ENCODE measurements at regions not wholly inside any gene's neighbourhood (a gene's known extent, or its start where the extent isn't known, plus 50 kb on each side); places are given as distances from the start of the nearest gene placed in this dataset.

DNA sequence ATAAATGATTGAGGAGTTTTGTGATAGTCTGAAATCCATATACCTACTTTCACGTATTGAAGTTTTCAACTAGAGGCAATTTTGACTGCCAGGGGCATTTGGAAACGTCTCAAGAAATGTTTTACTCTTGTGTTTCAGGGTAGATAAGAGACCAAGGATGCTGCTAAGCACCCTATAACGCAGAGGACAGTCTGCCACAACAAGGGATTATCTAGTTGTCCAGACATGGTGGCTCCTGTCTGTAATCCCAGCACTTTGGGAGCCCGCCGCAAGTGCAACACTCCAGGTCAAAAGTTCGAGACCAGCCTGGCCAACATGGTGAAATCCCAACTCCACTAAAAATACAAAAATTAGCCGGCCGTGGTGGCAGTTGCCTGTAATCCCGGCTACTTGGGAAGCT lies 133.7 kb upstream of the CCNG1 start:
- no peaks in the 10 kb centered on the region for H3K27me3 ChIP-seq (ENCODE audit: control insufficient read depth, insufficient read depth, low read length)
- Mint-ChIP-seq H3K4me3 (no peak overlapping the region), H3K4me1 (no peaks in the 10 kb centered on the region), H3K27ac (no peak overlapping the region), H3K36me3 (no peaks in the 10 kb centered on the region), H3K27me3 (ENCODE audit: low read depth in 2 of 2) (peaks cover 0 to 3% of the 10 kb centered on the region in 2 donors), H3K9me3 (peaks cover 0 to 4% of the 10 kb centered on the region in 2 donors)
- DNase-seq, result no peak
- H3K27ac ChIP-seq (ENCODE audit: low read length), result no peak overlapping the region
- no peak for TF ChIP-seq CTCF (IDR thresholded peaks at IDR 0.05)
- no peaks in the 10 kb centered on the region for H3K9me3 ChIP-seq (ENCODE audit: control insufficient read depth, insufficient read depth, low read length)
- intact Hi-C loops (cut with micrococcal nuclease), result no loop called here
- no peaks in the 10 kb centered on the region for H3K36me3 ChIP-seq (ENCODE audit: control insufficient read depth, insufficient read depth, low read length)
- 89% methylated on average over 9 of the region's 9 CpGs for WGBS (ENCODE audit: insufficient coverage)
- no peak overlapping the region for H3K4me3 ChIP-seq (ENCODE audit: low read length)
- ATAC-seq, result no peak
- no peaks in the 10 kb centered on the region for H3K4me1 ChIP-seq (ENCODE audit: control insufficient read depth, insufficient read depth, low read length)

GRCh38 chr5:163305655-163306054 lies 131.7 kb upstream of the CCNG1 start:
- 56% methylated on average over 1 of the region's 3 CpGs for WGBS (ENCODE audit: insufficient coverage)
- no peaks in the 10 kb centered on the region for H3K36me3 ChIP-seq (ENCODE audit: control insufficient read depth, insufficient read depth, low read length)
- H3K9me3 ChIP-seq (ENCODE audit: control insufficient read depth, insufficient read depth, low read length), result no peaks in the 10 kb centered on the region
- H3K4me1 ChIP-seq (ENCODE audit: control insufficient read depth, insufficient read depth, low read length), result no peaks in the 10 kb centered on the region
- Mint-ChIP-seq H3K36me3 (no peaks in the 10 kb centered on the region), H3K27ac (no peak overlapping the region), H3K4me3 (no peak overlapping the region), H3K9me3 (peaks cover 0 to 3% of the 10 kb centered on the region in 2 donors), H3K4me1 (no peaks in the 10 kb centered on the region), H3K27me3 (ENCODE audit: low read depth in 2 of 2) (peaks cover 0 to 3% of the 10 kb centered on the region in 2 donors)
- ATAC-seq (no peak), DNase-seq (no peak)
- TF ChIP-seq CTCF (IDR thresholded peaks at IDR 0.05), result no peak
- intact Hi-C loops (cut with micrococcal nuclease), result no loop called here
- H3K27me3 ChIP-seq (ENCODE audit: control insufficient read depth, insufficient read depth, low read length), result no peaks in the 10 kb centered on the region
- H3K27ac ChIP-seq (ENCODE audit: low read length), result no peak overlapping the region
- no peak overlapping the region for H3K4me3 ChIP-seq (ENCODE audit: low read length)

- Histone ChIP-seq H3K27ac (ENCODE audit: low read length) (no peak overlapping the region), H3K27me3 (ENCODE audit: control insufficient read depth, insufficient read depth, low read length) (no peaks in the 10 kb centered on the region), H3K4me3 (ENCODE audit: low read length) (no peak overlapping the region), H3K4me1 (ENCODE audit: control insufficient read depth, insufficient read depth, low read length) (no peaks in the 10 kb centered on the region), H3K36me3 (ENCODE audit: control insufficient read depth, insufficient read depth, low read length) (no peaks in the 10 kb centered on the region), H3K9me3 (ENCODE audit: control insufficient read depth, insufficient read depth, low read length) (no peaks in the 10 kb centered on the region)
- H3K4me1 Mint-ChIP-seq, result no peaks in the 10 kb centered on the region
- H3K27me3 Mint-ChIP-seq (ENCODE audit: low read depth in 2 of 2), result peaks cover 0 to 5% of the 10 kb centered on the region in 2 donors
- ATAC-seq (no peak), DNase-seq (peak in 1 of 2 donors; percentile 1)
- no peak overlapping the region for H3K27ac Mint-ChIP-seq
- no peak for TF ChIP-seq CTCF (IDR thresholded peaks at IDR 0.05)
- H3K36me3 Mint-ChIP-seq, result no peaks in the 10 kb centered on the region
- WGBS (ENCODE audit: insufficient coverage), result 100% methylated on average over 1 of the region's 2 CpGs
- peaks cover 0 to 3% of the 10 kb centered on the region in 2 donors for H3K9me3 Mint-ChIP-seq
- intact Hi-C loops (cut with micrococcal nuclease), result no loop called here
- no peak overlapping the region for H3K4me3 Mint-ChIP-seq
Measured at GRCh38 chr5:163306421-163306820, 131.0 kb upstream of the CCNG1 start.

GRCh38 chr5:163309914-163310313 lies 127.5 kb upstream of the CCNG1 start:
- peaks cover 6 to 8% of the 10 kb centered on the region in 2 donors for H3K9me3 Mint-ChIP-seq
- WGBS (ENCODE audit: insufficient coverage), result 89% methylated on average over 2 of the region's 2 CpGs
- peaks cover 14% of the 10 kb centered on the region for H3K36me3 Mint-ChIP-seq
- no peak overlapping the region for H3K27ac Mint-ChIP-seq
- intact Hi-C loops (cut with micrococcal nuclease), result no loop called here
- Histone ChIP-seq H3K4me3 (ENCODE audit: low read length) (no peak overlapping the region), H3K4me1 (ENCODE audit: control insufficient read depth, insufficient read depth, low read length) (no peaks in the 10 kb centered on the region), H3K36me3 (ENCODE audit: control insufficient read depth, insufficient read depth, low read length) (no peaks in the 10 kb centered on the region), H3K27ac (ENCODE audit: low read length) (no peak overlapping the region), H3K27me3 (ENCODE audit: control insufficient read depth, insufficient read depth, low read length) (no peaks in the 10 kb centered on the region), H3K9me3 (ENCODE audit: control insufficient read depth, insufficient read depth, low read length) (peaks cover 4% of the 10 kb centered on the region)
- no peaks in the 10 kb centered on the region for H3K4me1 Mint-ChIP-seq
- H3K27me3 Mint-ChIP-seq (ENCODE audit: low read depth in 2 of 2), result peaks cover 0 to 3% of the 10 kb centered on the region in 2 donors
- DNase-seq, result no peak
- no peak for TF ChIP-seq CTCF (IDR thresholded peaks at IDR 0.05)
- ATAC-seq, result no peak
- no peak overlapping the region for H3K4me3 Mint-ChIP-seq

All from natural killer cell (primary cell).